K562 (cell line): ENCODE measurements at regions not wholly inside any gene's neighbourhood (a gene's known extent, or its start where the extent isn't known, plus 50 kb on each side); places are given as distances from the start of the nearest gene placed in this dataset.

Source experiments
- ATAC-seq: fragments of 200-7000 bp; cut with Tn5 transposase; 3 replicates; pipeline ENCODE4 v1.9.1; 2020; ENCODE audit warnings: moderate library complexity
- BruUV-seq: library from RNA; stranded (reverse); fragments of 400-500 nt; replicated peaks from 2 replicates; lab custom pipeline; 2021; lab: Mats Ljungman, UMichigan
- CTCF ChIA-PET: fragments of 300-600 bp; formaldehyde crosslinking; extraction: SDS; loops from one replicate; lab custom pipeline; 2021; ENCODE audit warnings: low intra/inter-chr PET ratio; lab: Yijun Ruan, JAX
- POLR2A ChIA-PET: fragments of 300-600, 350-650 bp; sonication (Branson Sonifier 250); formaldehyde crosslinking; extraction: SDS; loops from one replicate; lab custom pipeline; 2021; ENCODE audit warnings: antibody characterized with exemption, inconsistent platforms; lab: Yijun Ruan, JAX
- DNase-seq, 4 experiments: peaks; one replicate each; pipeline versions ENCODE4 v3.0.0 to v3.0.0-alpha.2; 2011 to 2018; ENCODE audit warnings: low spot score in 3 of 4, mixed read lengths in 3 of 4; ENCODE audit errors: extremely low read depth in 1 of 4
- FAIRE-seq: peaks from 2 replicates; lab custom pipeline; 2011; peaks lifted over from hg19 to GRCh38; lab: Jason Lieb, UNC
- H2AFZ ChIP-seq: 2 replicates; pipeline ENCODE4 v1.6.0; 2011; ENCODE audit warnings: low read depth, low read length, control low read depth, inconsistent platforms
- H3K27ac ChIP-seq: fragments of 200-600 bp; 3 replicates; pipeline ENCODE4 v1.8.0; 2011; ENCODE audit warnings: low read depth, mild to moderate bottlenecking, control low read depth, inconsistent platforms, low read length, moderate library complexity, mixed read lengths; ENCODE audit errors: extremely low read depth
- H3K27me3 ChIP-seq, 2 experiments: fragments of 300-600 bp in 1 of 2; 2 replicates in 1 of 2; 3 replicates in 1 of 2; pipeline versions ENCODE4 v1.6.0 to v1.8.0; 2011; ENCODE audit warnings: inconsistent platforms in 2 of 2, low read length in 2 of 2, mild to moderate bottlenecking in 1 of 2, mixed read lengths in 1 of 2, moderate library complexity in 1 of 2; ENCODE audit not compliant: control insufficient read depth in 2 of 2, insufficient read depth in 2 of 2
- H3K36me3 ChIP-seq: fragments of 300-600 bp; 3 replicates; pipeline ENCODE4 v1.8.0; 2011; ENCODE audit warnings: mild to moderate bottlenecking, low read length, inconsistent platforms; ENCODE audit not compliant: control insufficient read depth, insufficient read depth
- H3K4me1 ChIP-seq, 2 experiments: fragments of 200-600 bp in 1 of 2; replicated peaks in 1 of 2; 2 replicates in 1 of 2; 3 replicates in 1 of 2; pipeline versions ENCODE4 v1.5.1 to v1.8.0; 2011; ENCODE audit warnings: inconsistent platforms in 2 of 2, low read length in 2 of 2, mild to moderate bottlenecking in 1 of 2, mixed read lengths in 1 of 2, moderate library complexity in 1 of 2; ENCODE audit not compliant: control insufficient read depth in 2 of 2, insufficient read depth in 2 of 2
- H3K4me2 ChIP-seq: 2 replicates; pipeline ENCODE4 v1.6.1; 2011; ENCODE audit warnings: low read length, control low read depth, inconsistent platforms, mixed read lengths; ENCODE audit not compliant: insufficient read depth
- H3K4me3 ChIP-seq: fragments of 200-600 bp; sonication (generic), shearing (Covaris generic); 2 replicates; pipeline ENCODE4 v1.5.1; 2016; ENCODE audit warnings: control low read depth, inconsistent platforms
- H3K79me2 ChIP-seq: fragments of 200-600 bp; 3 replicates; pipeline ENCODE4 v1.8.0; 2011; ENCODE audit warnings: low read length, inconsistent platforms; ENCODE audit not compliant: control insufficient read depth, insufficient read depth
- H3K9ac ChIP-seq, 2 experiments: 2 replicates each; pipeline versions ENCODE4 v1.6.0 to v1.6.1; 2011; ENCODE audit warnings: low read depth in 2 of 2, low read length in 2 of 2, control low read depth in 1 of 2, inconsistent platforms in 1 of 2, mild to moderate bottlenecking in 1 of 2, mixed read lengths in 1 of 2; ENCODE audit not compliant: insufficient read depth in 1 of 2
- H3K9me1 ChIP-seq: one replicate; pipeline ENCODE4 v1.6.0; 2011; ENCODE audit warnings: inconsistent platforms, mild to moderate bottlenecking, low read length, moderate library complexity; ENCODE audit not compliant: control insufficient read depth, insufficient read depth
- H3K9me3 ChIP-seq: replicated peaks from 2 replicates; pipeline ENCODE4 v1.5.1; 2011; ENCODE audit warnings: low read depth, low read length, inconsistent platforms; ENCODE audit not compliant: control insufficient read depth, insufficient read depth
- H4K20me1 ChIP-seq: replicated peaks from 2 replicates; pipeline ENCODE4 v1.6.1; 2011; ENCODE audit warnings: low read length, inconsistent platforms, mixed read lengths; ENCODE audit not compliant: control insufficient read depth, insufficient read depth
- NFXL1 ChIP-seq: fragments of 450-650 bp; formaldehyde crosslinking; IDR thresholded peaks from 2 replicates; pipeline ENCODE4 v1.4.0; 2021; ENCODE audit warnings: mild to moderate bottlenecking
- TSHZ1 ChIP-seq: fragments of 250-450 bp; sonication (Bioruptor Pico); IDR thresholded peaks from 2 replicates; pipeline ENCODE4 v1.4.0; 2020; ENCODE audit warnings: mild to moderate bottlenecking, moderate library complexity
- ZC3H8 ChIP-seq: fragments of 450-650 bp; IDR thresholded peaks from 2 replicates; pipeline ENCODE4 v1.6.1; 2017
- ZKSCAN1 ChIP-seq: fragments of 150-350 bp; IDR thresholded peaks from 2 replicates; pipeline ENCODE4 v1.6.1; 2016; ENCODE audit warnings: low read depth, low read length
- ZKSCAN3 ChIP-seq: fragments of 250-450 bp; sonication (Bioruptor Pico); IDR thresholded peaks from 2 replicates; pipeline ENCODE4 v1.4.0; 2020
- ZNF311 ChIP-seq: fragments of 250-450 bp; sonication (Bioruptor Pico); IDR thresholded peaks from 2 replicates; pipeline ENCODE4 v1.4.0; 2020; ENCODE audit warnings: mild to moderate bottlenecking, moderate library complexity
- ZNF324 ChIP-seq: fragments of 250-450 bp; sonication (Bioruptor Pico); IDR thresholded peaks from 2 replicates; pipeline ENCODE4 v1.4.0; 2020; ENCODE audit warnings: mild to moderate bottlenecking
- ZNF347 ChIP-seq: fragments of 450-650 bp; formaldehyde crosslinking; IDR thresholded peaks from 2 replicates; pipeline ENCODE4 v1.4.0; 2020; ENCODE audit warnings: low read depth, mild to moderate bottlenecking, moderate library complexity
- ZNF395 ChIP-seq: fragments of 200-800 bp; sonication (Bioruptor generic); IDR thresholded peaks from 2 replicates; pipeline ENCODE4 v1.6.1; 2017; ENCODE audit warnings: missing genetic modification characterization, missing compliant biosample characterization
- WGBS: fragments of 100-300 bp; shearing (Covaris generic); methylation state at CpG from one replicate; pipeline ENCODE4 v1.1.6; 2016; ENCODE audit warnings: low coverage, mixed read lengths; ENCODE audit not compliant: insufficient coverage; ENCODE audit errors: missing lambda C conversion rate; 5-methylcytosine and 5-hydroxymethylcytosine counted together
- in situ Hi-C: fragments of 300-500 bp; cut with MboI; formaldehyde crosslinking; loops from 4 replicates; pipeline ENCODE4 v1.15.0; 2018; ENCODE audit warnings: inconsistent platforms, mixed read lengths
- intact Hi-C: fragments of 100-400 bp; cut with micrococcal nuclease; formaldehyde crosslinking; loops from 2 replicates; pipeline ENCODE4 v1.14.2; 2022

- Histone ChIP-seq H3K9ac (no peak overlapping the region), H4K20me1 (no peaks in the 10 kb centered on the region), H3K36me3 (no peaks in the 10 kb centered on the region), H3K27ac (no peak overlapping the region), H3K79me2 (no peaks in the 10 kb centered on the region), H3K9me3 (no peaks in the 10 kb centered on the region), H3K4me1 (no peaks in the 10 kb centered on the region), H3K9me1 (no peaks in the 10 kb centered on the region), H3K4me2 (no peak overlapping the region), H3K4me3 (no peak overlapping the region), H2AFZ (no peak overlapping the region), H3K27me3 (no peaks in the 10 kb centered on the region)
- TF ChIP-seq ZC3H8 (no peak), ZKSCAN1 (no peak), ZKSCAN3 (no peak), ZNF311 (CRISPR knock-in tag) (no peak), ZNF395 (no peak), TSHZ1 (CRISPR knock-in tag) (no peak), ZNF347 (CRISPR knock-in tag) (no peak), ZNF324 (CRISPR knock-in tag) (no peak), NFXL1 (CRISPR knock-in tag) (no peak)
- ChIA-PET CTCF (no interaction called here), POLR2A (no interaction called here)
- FAIRE-seq (no peak), DNase-seq (no peak), ATAC-seq (no peak)
- intact Hi-C loops (no loop called here), in situ Hi-C loops (no loop called here)
- no TSS peak for BruUV-seq
- WGBS, result 0% methylated on average over 2 of the region's 2 CpGs
These were observed 112.8 kb upstream of the KCND2 start for GRCh38 chr7:120160166-120160565.
